ENCODE measurements at regions not wholly inside any gene's neighbourhood (a gene's known extent, or its start where the extent isn't known, plus 50 kb on each side); places are given as distances from the start of the nearest gene placed in this dataset.

- TF ChIP-seq, protein P1, sequence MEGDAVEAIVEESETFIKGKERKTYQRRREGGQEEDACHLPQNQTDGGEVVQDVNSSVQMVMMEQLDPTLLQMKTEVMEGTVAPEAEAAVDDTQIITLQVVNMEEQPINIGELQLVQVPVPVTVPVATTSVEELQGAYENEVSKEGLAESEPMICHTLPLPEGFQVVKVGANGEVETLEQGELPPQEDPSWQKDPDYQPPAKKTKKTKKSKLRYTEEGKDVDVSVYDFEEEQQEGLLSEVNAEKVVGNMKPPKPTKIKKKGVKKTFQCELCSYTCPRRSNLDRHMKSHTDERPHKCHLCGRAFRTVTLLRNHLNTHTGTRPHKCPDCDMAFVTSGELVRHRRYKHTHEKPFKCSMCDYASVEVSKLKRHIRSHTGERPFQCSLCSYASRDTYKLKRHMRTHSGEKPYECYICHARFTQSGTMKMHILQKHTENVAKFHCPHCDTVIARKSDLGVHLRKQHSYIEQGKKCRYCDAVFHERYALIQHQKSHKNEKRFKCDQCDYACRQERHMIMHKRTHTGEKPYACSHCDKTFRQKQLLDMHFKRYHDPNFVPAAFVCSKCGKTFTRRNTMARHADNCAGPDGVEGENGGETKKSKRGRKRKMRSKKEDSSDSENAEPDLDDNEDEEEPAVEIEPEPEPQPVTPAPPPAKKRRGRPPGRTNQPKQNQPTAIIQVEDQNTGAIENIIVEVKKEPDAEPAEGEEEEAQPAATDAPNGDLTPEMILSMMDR (IDR thresholded peaks at IDR 0.05; ENCODE audit: insufficient read depth, low read depth, low read length), result no peak
- TF ChIP-seq EZH2 (IDR thresholded peaks at IDR 0.05; ENCODE audit: insufficient read depth, low read length), result no peak
- H3K27ac ChIP-seq (ENCODE audit: low read depth, low read length), result no peak overlapping the region
- no peaks in the 10 kb centered on the region for H3K4me1 ChIP-seq (ENCODE audit: insufficient read depth, low read length)
- no peak overlapping the region for H3K4me2 ChIP-seq (ENCODE audit: low read length)
- no peak overlapping the region for H2AFZ ChIP-seq (ENCODE audit: low read depth, low read length)
- no peak overlapping the region for H3K4me3 Mint-ChIP-seq (ENCODE audit: unreplicated experiment)
- no peak for FAIRE-seq
- no peak overlapping the region for H3K4me3 ChIP-seq (ENCODE audit: insufficient read depth, low read depth, low read length)
- H3K9me3 Mint-ChIP-seq (ENCODE audit: unreplicated experiment), result no peaks in the 10 kb centered on the region
- H3K36me3 ChIP-seq (ENCODE audit: insufficient read depth, low read length), result no peaks in the 10 kb centered on the region
- no peaks in the 10 kb centered on the region for H3K27me3 ChIP-seq (ENCODE audit: insufficient read depth, low read length)
- no peaks in the 10 kb centered on the region for H3K4me1 Mint-ChIP-seq (ENCODE audit: low read depth, unreplicated experiment)
- H3K9ac ChIP-seq (ENCODE audit: low read length), result no peak overlapping the region
- H3K36me3 Mint-ChIP-seq (ENCODE audit: low read depth, unreplicated experiment), result no peaks in the 10 kb centered on the region
- H4K20me1 ChIP-seq (ENCODE audit: insufficient read depth, low read length), result no peaks in the 10 kb centered on the region
- H3K27me3 Mint-ChIP-seq (ENCODE audit: low read depth, unreplicated experiment), result peaks cover 4% of the 10 kb centered on the region
- no peak for DNase-seq (ENCODE audit: low read depth)
- H3K79me2 ChIP-seq (ENCODE audit: insufficient read depth, low read length), result no peaks in the 10 kb centered on the region
- no peak overlapping the region for H3K27ac Mint-ChIP-seq (ENCODE audit: unreplicated experiment)
- no peaks in the 10 kb centered on the region for H3K9me3 ChIP-seq (ENCODE audit: insufficient read depth, low read depth, low read length)
These were observed 103.0 kb upstream of the ESRRG start for GRCh38 chr1:216826214-216826613.

DNA sequence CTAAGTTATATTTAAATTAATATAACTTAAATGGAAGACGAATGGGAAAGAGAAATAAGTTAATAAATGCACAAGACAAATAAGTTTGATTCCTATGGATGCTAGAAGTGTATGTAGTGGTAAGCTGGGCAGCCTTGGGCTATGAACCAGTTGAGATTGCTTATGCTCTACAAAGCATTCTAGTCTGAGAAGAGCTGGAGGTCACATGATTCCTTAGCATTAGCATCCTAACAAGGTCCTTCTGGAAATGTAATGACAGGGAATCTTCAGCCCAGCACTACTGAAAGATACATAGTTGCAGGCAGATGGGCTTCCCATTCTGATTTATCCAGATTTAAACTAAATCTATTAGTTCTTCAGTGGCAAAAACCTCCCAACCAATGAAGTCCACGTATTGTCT is 102.3 kb upstream of the ESRRG start:
- Mint-ChIP-seq H3K9me3 (ENCODE audit: unreplicated experiment) (no peaks in the 10 kb centered on the region), H3K27me3 (ENCODE audit: low read depth, unreplicated experiment) (peaks cover 4% of the 10 kb centered on the region), H3K4me3 (ENCODE audit: unreplicated experiment) (no peak overlapping the region), H3K4me1 (ENCODE audit: low read depth, unreplicated experiment) (no peaks in the 10 kb centered on the region), H3K36me3 (ENCODE audit: low read depth, unreplicated experiment) (no peaks in the 10 kb centered on the region), H3K27ac (ENCODE audit: unreplicated experiment) (no peak overlapping the region)
- Histone ChIP-seq H3K4me3 (ENCODE audit: insufficient read depth, low read depth, low read length) (no peak overlapping the region), H3K79me2 (ENCODE audit: insufficient read depth, low read length) (no peaks in the 10 kb centered on the region), H3K4me1 (ENCODE audit: insufficient read depth, low read length) (no peaks in the 10 kb centered on the region), H3K9ac (ENCODE audit: low read length) (no peak overlapping the region), H4K20me1 (ENCODE audit: insufficient read depth, low read length) (no peaks in the 10 kb centered on the region), H3K9me3 (ENCODE audit: insufficient read depth, low read depth, low read length) (no peaks in the 10 kb centered on the region), H3K36me3 (ENCODE audit: insufficient read depth, low read length) (no peaks in the 10 kb centered on the region), H3K27me3 (ENCODE audit: insufficient read depth, low read length) (no peaks in the 10 kb centered on the region), H3K27ac (ENCODE audit: low read depth, low read length) (no peak overlapping the region), H2AFZ (ENCODE audit: low read depth, low read length) (no peak overlapping the region), H3K4me2 (ENCODE audit: low read length) (no peak overlapping the region)
- DNase-seq (ENCODE audit: low read depth) (no peak), FAIRE-seq (no peak)
- TF ChIP-seq, protein P1 (IDR thresholded peaks at IDR 0.05; ENCODE audit: insufficient read depth, low read depth, low read length), result no peak
- no peak for TF ChIP-seq EZH2 (IDR thresholded peaks at IDR 0.05; ENCODE audit: insufficient read depth, low read length)

DNA sequence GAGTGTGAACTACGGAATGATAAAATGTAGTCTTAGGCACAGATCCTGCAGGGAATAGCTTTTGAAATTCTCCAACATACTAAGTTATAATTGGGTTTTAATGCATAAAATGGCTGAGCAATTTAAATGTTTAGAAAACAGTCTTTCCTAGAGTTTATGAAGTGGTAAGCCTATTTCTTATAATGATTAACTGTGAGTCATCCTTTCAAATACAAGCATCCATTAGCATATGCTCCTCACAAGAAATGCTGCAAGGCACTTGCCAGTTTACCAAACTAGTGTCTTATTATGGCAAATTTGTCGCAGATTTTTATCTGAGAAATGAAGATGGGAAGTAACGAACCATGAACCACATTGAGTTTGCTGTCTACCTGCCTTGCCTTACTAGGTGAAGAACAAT is 101.3 kb upstream of the ESRRG start:
- H3K27me3 Mint-ChIP-seq (ENCODE audit: low read depth, unreplicated experiment), result no peaks in the 10 kb centered on the region
- no peak overlapping the region for H3K27ac Mint-ChIP-seq (ENCODE audit: unreplicated experiment)
- Histone ChIP-seq H3K27me3 (ENCODE audit: insufficient read depth, low read length) (no peaks in the 10 kb centered on the region), H3K9ac (ENCODE audit: low read length) (no peak overlapping the region), H3K4me3 (ENCODE audit: insufficient read depth, low read depth, low read length) (no peak overlapping the region), H3K27ac (ENCODE audit: low read depth, low read length) (no peak overlapping the region), H3K36me3 (ENCODE audit: insufficient read depth, low read length) (no peaks in the 10 kb centered on the region), H3K9me3 (ENCODE audit: insufficient read depth, low read depth, low read length) (no peaks in the 10 kb centered on the region), H3K79me2 (ENCODE audit: insufficient read depth, low read length) (no peaks in the 10 kb centered on the region), H2AFZ (ENCODE audit: low read depth, low read length) (no peak overlapping the region), H3K4me2 (ENCODE audit: low read length) (no peak overlapping the region), H4K20me1 (ENCODE audit: insufficient read depth, low read length) (no peaks in the 10 kb centered on the region), H3K4me1 (ENCODE audit: insufficient read depth, low read length) (no peaks in the 10 kb centered on the region)
- TF ChIP-seq EZH2 (IDR thresholded peaks at IDR 0.05; ENCODE audit: insufficient read depth, low read length), result no peak
- TF ChIP-seq, protein P1 (IDR thresholded peaks at IDR 0.05; ENCODE audit: insufficient read depth, low read depth, low read length), result no peak
- no peak for DNase-seq (ENCODE audit: low read depth)
- peaks cover 5% of the 10 kb centered on the region for H3K4me1 Mint-ChIP-seq (ENCODE audit: low read depth, unreplicated experiment)
- no peaks in the 10 kb centered on the region for H3K36me3 Mint-ChIP-seq (ENCODE audit: low read depth, unreplicated experiment)
- no peaks in the 10 kb centered on the region for H3K9me3 Mint-ChIP-seq (ENCODE audit: unreplicated experiment)
- no peak for FAIRE-seq
- H3K4me3 Mint-ChIP-seq (ENCODE audit: unreplicated experiment), result no peak overlapping the region
